Stimulated activated CD8-positive, alpha-beta memory T cell treated with anti-CD3 and anti-CD28 coated beads, Interleukin-12 subunit alpha, Interleukin-12 subunit beta, amount 100 ng/mL, for 24 hours (primary cell): ENCODE measurements at regions not wholly inside any gene's neighbourhood (a gene's known extent, or its start where the extent isn't known, plus 50 kb on each side); places are given as distances from the start of the nearest gene placed in this dataset.
"Not testable (repeated sequence)": the region's sequence is repeated elsewhere in the genome, so short reads cannot be mapped to it uniquely, and the experiment has no call there.

ENCODE experiments used
- DNase-seq: peaks from one replicate; pipeline ENCODE4 v3.0.0-alpha.2; 2020; ENCODE audit errors: extremely low read depth

DNA sequence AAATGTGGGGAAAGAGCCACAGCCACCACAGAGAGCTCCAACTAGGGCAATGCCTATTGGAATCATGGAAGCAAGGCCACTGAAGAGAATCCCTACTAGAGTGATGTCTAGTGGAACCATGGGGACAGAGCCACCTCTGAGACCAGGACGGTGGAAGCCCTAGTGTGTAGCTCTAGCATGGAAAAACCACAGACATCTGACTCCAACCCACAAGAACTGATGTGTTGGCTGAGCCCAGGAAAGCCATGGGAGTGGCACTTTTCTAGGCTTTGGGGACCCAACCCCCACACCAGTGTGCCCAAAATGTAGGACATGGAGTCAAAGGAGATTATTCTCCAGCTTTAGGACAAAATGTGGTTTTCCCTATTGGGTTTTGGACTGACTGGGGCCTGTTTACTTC lies 721.9 kb downstream of the BRINP1 start:
- no peak for DNase-seq

DNA sequence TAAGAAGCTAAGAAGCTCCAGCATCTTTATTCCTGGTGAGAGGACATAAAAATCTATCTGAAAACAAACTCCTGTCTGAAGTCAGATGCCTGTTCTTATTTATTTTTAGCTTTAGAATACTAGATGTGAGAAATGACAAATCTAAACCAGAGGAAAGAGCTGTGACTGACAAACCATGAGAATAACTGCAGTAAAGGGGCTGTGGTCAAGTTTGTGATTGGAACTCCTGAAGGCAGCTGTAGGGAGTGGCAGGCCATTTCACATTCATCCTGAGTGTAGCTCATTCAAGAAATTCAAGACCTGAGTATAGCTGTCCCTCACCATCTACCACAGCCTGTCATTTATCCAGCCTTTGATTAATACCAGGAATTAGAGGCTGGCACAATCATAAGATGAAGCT lies 718.8 kb downstream of the BRINP1 start:
- no peak for DNase-seq

DNA sequence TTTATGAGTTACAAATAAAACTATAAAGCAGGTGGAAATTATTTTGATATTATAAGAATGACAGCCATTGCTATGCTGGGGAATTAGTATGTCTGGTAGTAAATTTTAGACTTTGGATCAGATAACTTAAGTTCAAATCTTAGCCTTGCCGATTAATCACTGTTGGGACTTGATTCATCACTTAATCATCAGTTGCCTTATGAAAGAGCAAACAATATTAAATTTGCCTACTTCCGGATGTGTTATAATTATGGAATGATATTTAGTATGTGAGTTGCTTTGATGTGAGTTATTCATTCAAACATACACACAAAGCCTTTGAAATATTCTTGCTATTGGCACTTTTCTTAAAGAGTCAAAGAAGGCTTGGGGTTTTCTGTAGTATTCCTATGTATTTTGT lies 717.7 kb downstream of the BRINP1 start:
- no peak for DNase-seq

DNA sequence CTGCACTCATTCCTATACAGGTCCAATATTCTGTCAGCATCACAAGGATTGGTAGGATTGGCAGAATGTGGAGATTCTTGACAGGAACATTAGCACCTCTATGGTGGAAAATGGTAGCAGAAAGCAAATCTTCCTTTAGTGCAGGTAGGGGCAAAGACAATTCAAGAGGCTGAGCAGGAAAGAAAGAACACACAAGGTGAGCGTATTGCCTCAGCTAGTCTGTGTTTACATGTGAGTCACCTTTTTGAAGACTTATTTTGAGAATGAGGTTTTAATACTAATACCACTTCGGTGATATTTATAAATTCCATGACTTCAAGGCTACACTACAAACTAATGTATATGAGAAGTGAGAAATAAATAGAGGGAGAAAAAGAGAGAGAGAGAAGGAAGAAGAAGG lies 717.0 kb downstream of the BRINP1 start:
- no peak for DNase-seq

DNA sequence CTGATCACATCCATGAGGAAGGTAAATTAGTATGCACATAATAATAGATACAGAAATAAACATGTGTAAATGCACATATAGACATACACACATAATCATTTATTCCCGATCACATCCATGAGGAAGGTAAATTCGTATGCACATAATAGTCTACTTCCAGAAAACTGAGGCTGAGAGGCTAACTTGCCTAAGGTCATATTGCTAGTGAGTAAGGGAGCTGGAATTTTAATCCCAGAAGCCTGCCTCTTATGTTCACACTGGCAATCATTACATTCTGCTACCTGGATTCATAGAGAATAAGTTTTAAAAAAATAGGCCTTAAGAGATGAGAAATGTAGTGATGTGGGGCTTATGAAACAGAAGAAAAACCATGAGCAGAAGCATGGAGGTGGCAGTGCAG lies 716.3 kb downstream of the BRINP1 start:
- no peak for DNase-seq

DNA sequence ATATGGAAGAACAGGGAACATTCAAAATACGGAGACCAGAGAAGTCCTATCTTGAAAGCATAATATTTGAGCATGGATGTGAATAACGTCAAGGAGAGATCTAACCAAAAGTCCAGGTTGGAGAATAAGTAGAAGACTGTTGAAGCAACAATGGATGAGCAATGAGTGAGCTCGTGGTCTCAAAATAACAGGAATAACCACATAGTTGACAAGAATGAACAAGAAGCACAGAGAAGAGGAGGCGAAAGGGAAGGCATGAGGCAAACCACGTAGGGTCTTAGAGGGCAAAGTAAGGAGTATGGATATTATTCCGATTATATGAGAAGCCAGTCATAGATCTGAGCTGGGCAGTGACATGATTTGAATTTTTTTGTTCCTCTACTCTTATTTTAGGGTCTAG lies 710.2 kb downstream of the BRINP1 start:
- DNase-seq, result no peak

DNA sequence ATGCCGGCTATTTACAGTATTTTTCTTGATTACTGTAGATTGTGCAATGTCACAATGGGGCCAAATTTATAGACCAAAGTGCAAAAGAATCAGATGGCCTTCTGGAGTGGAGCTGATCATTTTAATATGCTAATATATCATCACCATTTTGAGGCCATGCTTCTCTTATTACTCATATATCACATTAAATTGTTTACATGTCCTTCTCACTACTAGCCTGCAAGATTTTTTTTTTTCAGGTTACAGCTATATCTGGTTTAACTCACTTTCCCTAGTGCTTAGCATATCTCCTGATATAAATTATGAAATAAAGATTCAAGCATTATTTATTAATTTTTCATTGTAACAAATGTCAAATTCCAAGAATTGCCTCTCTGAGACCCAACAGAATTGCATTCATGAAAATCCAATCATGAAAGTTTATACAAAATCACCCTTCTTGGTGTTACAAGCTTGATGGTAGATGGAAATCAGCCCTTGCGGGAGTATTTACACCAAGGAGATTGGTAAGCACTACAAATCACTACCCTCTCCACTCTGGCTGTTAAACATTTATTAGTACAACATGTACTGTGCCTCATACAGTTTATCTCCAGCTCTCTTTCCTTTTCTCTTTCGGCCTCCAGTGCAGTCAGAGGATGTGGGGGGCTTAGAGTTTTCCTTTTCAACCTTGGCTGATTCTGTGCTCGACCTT lies 703.9 kb downstream of the BRINP1 start:
- no peak for DNase-seq

DNA sequence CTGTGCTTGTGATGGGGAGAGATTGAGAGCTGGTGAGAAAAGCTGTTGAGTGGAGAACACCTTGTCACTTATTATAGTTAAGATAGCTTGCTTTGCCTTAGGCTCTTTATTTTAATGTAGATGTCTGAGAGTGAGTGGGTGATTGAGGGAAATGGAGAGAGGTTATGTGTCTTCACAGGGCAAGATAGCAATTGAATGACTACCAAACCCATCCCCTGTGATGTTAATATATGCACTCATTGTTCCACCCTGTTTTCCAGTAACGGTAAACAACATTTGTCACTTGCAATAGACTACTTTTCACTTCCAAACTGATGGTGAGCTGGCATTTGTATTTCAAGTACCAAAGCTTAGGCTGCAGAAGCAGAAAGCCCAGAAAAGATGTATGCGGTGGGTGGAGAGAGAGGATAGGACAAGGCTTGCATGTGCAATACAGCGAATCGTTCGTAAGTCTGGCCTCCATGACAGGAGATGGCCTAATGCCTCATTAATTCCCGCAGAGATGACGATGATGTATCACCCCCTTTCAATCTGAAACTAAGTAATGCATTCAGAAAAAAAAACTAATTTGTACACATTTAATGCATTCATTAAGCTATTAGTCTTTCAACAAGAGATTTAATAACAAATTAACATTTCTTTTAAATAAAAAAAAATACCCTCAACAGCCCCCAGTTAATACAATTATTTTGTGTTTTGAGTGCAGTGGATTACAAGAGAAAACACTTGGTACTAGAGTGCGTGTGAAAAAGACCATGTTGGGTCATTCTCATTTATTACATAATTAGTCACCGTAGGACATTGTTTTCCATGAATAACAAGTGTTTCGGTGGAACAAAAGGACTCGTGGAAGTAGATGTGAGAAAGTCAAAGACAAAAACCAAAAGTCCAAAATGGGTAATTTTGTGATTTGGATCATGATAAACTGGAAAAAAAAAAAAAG lies 699.0 kb downstream of the BRINP1 start:
- no peak for DNase-seq

DNA sequence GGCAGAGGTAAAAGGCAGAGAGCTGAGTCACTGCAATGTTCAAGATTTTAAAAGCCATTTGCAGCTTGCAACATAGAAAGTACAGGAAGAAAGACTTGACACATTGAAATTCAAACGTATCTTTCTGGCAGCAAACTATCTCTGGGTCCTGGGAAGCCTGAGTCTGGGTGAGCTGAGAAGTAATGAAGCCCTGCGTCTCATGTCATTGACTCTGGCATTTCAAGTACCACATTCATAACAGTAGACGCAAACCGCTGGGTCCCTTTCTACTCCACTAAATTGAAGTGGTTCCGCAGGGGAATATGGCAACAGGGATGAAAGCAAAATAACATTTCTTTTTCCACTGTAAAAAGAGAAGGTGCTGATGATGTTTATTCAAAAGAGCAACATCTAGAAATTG lies 694.3 kb downstream of the BRINP1 start:
- no peak for DNase-seq

DNA sequence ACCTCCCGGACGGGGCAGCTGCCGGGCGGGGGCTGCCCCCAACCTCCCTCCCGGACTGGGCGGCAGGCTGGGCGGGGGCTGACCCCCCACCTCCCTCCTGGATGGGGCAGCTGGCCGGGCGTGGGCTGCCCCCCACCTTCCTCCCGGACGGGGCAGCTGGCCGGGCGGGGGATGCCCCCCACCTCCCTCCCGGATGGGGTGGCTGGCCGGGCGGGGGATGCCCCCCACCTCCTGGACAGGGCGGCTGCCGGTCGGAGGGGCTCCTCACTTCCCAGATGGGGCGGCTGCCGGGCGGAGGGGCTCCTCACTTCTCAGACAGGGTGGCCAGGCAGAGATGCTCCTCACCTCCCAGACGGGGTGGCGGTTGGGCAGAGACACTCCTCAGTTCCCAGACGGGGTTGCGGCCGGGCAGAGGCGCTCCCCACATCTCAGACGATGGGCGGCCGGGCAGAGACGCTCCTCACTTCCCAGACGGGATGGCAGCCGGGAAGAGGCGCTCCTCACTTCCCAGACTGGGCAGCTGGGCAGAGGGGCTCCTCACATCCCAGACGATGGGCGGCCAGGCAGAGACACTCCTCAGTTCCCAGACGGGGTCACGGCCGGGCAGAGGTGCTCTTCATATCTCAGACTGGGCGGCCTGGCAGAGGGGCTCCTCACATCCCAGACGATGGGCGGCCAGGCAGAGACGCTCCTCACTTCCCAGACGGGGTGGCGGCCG lies 691.1 kb downstream of the BRINP1 start:
- not testable (repeated sequence) for DNase-seq

DNA sequence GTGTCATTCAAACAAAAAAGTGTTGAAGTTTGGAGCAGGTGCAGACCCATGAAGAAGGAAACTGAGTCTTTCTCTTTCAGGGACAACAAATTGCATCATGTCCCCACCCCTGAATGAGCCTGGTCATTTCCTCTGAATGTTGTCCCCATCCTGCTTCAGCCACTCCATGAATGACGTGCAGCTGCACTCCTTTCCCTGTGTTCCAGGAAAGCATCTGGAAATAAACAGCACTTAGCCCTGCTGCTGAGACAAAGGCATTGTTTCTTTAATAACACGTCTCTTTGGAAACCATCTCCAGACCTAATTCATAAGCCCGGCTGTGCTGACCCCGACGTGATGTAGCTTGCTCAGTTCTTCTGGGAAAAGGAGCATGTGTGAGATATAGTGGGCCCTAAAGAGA lies 682.3 kb downstream of the BRINP1 start:
- no peak for DNase-seq

DNA sequence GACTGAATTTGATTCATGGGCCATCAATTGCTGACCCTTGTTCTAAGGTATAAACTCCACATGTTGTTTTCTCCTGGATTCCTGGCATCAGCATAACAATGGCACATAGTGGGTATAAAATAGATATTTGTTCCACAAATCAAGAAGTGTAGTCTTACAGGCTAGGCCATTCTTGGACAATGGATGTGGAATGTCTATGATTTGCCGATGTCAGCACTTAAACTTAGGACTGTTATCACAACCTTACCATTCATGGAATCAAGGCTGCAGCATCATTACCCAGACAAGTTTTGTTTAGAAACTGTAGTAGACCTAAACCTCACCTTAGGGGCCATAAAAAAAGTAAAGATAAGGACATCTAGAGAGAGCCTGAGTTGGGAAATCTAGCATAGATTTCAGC lies 680.0 kb downstream of the BRINP1 start:
- DNase-seq, result no peak

DNA sequence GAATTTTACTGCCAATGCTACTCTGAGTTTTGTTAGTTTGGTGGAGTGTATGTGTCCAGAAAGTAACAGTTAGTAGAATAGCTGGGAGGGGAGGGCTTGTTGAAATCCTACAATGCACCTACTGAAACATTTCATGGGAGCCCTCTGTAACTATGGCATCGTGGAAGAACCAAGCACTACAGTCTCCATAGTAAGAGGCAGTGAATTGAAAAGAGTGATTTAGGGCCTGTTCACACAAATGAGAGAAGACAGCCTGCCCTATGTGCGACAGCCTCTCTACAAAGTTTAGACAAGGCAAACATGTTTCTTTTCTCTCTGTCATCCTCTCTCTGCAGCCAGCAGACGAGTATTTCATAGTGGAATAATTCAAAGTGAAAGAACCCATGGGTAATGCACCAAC lies 676.6 kb downstream of the BRINP1 start:
- no peak for DNase-seq

DNA sequence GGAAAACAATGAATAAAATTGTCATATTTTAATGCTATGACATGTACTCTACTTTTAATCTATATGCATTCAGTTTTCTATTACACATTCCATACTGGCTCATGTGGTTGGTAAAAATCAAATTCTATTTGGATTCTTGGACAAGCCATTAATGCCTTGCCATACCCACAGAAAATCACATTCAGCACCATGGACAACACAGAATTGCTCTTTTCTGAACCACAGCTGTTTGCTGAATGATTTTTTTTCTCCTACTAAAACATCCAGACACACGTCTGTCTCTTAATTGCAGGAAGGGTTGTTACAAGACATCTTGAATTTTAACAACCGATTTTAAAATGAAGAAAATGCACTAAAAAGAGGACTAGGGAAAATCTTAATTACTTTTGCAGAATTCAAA lies 675.6 kb downstream of the BRINP1 start:
- DNase-seq, result no peak

DNA sequence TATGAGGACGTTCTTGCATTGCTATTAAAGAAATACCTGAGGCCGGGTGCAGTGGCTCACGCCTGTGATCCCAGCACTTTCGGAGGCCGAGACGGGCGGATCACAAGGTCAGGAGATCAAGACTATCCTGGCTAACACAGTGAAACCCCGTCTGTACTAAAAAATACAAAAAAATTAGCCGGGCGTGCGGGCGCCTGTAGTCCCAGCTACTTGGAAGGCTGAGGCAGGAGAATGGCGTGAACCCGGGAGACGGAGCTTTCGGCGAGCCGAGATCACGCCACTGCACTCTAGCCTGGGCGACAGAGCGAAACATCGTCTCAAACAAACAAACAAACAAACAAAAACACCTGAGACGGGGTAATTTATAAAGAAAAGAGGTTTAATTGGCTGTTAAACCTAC lies 674.0 kb downstream of the BRINP1 start:
- not testable (repeated sequence) for DNase-seq

DNA sequence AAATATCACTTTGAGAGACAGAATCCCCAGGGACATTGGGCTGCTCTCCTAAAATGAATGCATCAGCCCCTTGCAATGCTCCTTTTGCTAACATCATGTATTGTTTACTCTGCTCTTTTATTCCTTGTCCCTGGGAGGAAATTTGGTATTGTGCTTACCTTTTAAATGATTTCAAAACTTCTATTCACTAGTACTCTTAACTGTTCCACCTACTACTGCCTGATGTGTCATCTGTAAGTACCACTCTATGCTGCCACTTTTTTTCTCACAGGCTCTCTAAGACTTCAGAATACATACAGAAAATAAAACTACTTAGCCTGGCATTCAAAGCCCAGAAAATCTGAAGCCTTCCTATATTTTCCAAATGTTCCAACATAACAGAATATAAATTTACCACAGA lies 667.2 kb downstream of the BRINP1 start:
- DNase-seq, result no peak

DNA sequence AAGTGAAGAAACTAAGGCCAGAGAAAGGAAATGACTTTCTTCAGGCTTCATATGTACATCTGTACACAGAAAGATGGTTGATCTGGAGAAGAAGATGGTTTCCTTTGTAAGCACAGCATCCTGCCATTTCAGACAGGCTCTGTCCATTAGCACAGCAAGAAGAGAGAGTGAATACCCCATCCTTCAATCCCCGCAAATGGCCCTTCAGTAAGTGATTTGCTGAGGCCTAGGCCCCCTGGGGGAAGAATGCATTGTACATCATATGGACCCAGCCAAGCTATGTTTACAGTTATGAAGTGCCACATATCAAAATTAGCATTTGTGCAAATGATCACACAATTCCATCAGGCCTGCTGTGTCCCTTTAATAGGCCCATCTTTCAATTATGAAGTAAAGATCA lies 657.4 kb downstream of the BRINP1 start:
- no peak for DNase-seq

DNA sequence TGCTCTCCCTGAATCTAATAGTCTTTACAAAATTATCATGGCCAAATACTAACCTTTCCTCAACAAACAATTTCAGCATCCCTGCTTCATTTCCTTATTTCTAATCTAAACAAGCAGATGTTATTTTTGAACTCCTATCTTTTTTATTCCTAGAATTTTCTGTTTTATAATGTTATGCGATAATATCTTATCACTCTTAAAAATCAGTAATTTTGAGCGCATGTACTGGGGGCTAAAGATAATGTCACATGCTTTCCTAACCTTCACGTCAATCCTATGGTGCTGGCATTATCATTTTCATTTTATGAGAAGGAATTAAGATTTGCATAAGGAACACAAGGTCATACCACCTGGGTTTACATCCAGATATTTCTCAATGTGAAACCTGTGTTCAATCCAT lies 648.0 kb downstream of the BRINP1 start:
- no peak for DNase-seq

DNA sequence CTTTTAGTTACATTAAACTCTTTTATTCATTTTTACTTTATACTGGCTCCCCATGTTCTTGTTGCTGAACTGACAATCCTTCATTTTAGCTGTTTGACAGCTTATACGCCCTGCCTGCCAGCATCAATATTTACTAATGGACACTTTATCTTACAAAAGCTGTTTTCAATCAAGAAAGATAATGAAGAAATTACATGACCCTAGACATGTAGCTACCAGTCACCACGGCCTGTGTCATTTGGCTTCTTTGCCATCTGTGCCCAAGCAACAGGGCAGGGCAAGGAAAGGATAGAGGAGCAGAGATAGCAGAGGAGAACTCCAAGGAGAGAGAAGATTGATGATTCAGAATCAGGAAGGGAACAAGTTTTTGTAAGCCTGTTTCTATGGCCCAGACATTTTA lies 647.3 kb downstream of the BRINP1 start:
- no peak for DNase-seq

DNA sequence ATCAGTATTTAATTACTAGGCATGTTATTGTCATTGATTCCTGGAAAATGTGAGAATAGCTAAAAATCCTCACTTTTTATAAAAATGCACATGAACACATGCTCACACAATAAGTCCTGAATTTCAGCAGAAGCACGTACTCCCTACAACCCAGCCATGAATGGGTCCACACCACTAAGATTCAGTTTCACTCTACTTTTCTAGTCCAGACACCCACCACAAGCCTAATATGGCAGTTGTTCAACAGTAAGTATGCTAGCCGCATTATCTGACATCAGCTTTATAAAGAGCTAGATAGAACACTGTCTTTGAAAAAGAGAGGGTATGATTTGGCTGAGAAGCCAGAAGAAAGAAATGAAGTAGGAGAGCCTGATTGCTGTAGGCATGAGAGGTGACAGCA lies 639.3 kb downstream of the BRINP1 start:
- DNase-seq, result no peak

DNA sequence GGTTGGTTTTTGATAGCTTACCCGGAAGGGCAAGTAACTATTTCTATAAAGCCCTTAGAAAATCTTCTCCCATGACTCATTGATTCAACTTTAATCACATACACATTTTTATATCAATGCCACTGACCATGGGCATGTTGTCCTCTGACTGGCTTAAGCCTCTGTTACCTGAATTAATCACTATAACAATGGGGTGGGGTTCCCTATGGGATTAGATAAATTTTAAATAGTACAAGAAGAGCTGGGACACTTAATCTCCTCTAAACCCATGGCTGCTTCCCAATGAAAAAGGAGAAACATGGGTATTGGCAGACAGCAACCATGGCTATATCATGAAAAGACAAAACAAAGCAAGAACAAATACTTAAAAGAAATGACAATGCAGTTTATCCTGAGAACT lies 636.2 kb downstream of the BRINP1 start:
- DNase-seq, result no peak

DNA sequence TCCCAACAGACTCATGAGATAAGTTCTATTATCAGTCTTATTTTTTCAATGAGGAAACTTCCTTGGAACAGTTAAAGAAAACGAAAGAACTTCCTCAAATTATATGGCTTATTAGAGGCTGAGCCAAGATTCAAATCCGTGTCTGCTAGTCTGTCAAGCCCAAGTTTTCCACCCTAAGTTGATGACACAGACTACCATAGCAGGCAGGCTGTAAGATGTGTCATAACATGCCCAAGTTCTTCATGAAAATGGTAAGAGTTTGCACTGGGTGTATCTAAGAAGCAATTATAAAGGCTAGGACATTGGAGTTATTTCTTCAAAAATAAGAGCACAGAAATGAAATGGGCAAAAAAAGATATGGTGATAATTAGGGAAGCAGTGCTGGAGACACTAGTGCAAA lies 634.5 kb downstream of the BRINP1 start:
- no peak for DNase-seq

DNA sequence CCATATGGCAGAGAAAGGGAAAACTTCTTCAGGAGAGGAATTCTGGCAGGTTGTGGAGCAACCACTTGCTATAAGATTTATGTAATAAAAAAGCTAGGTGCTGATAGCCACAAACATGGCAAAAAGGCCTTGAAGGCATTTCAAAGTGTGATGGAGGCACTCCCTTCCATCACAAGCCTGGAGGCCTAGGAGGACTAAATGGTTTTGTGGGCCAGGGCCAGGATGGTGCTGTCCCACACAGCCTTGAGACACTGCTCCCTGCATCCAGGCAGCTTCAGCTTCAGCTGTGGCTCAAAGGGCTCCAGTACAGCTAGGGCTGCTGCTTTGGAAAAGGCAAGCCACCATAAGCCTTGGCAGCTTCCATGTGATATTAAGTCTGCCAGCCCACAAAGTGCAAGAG lies 632.8 kb downstream of the BRINP1 start:
- DNase-seq, result no peak
